ENCODE measurements at regions not wholly inside any gene's neighbourhood (a gene's known extent, or its start where the extent isn't known, plus 50 kb on each side); places are given as distances from the start of the nearest gene placed in this dataset.

DNA sequence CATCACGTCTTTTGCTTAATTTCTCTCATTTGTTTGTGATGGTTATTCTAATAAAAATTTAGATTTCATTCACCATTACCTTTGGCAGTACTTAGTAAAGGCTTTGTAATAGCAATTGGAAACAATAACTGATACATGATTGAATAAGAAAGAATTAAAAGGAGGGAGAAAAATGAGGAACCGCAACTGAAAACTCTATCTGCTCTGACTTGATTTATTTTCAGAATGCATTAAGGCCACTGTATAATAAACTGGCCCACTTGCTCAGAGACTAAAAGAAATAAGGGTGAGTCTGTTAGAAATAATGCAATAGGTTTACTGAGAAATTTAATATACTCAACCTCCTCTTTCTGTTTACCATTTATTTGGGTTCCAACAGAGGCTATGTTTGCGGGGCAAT, 351.5 kb downstream of the TMA16 start:
- CTCF ChIA-PET: no interaction called here
- POLR2A ChIA-PET: no interaction called here

DNA sequence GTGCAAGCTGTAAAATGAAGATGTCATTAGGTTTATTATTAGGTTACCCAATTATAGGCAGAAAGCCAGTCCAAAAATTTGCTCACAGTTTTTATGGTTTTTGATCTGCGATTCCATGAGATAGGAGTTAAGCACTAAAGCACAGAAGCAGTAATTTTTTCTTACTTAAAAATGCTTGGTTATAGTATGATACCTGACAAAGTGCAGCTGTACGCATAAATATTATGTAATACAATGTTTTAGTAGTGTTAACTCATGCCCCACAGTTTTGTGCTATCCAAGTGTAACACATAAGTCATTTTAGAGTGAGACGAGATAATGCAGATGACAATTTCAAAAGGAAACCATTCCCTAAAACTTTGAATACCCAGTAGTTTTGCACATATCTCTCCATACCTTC, 357.8 kb downstream of the TMA16 start:
- ChIA-PET CTCF (no interaction called here), POLR2A (no interaction called here)

DNA sequence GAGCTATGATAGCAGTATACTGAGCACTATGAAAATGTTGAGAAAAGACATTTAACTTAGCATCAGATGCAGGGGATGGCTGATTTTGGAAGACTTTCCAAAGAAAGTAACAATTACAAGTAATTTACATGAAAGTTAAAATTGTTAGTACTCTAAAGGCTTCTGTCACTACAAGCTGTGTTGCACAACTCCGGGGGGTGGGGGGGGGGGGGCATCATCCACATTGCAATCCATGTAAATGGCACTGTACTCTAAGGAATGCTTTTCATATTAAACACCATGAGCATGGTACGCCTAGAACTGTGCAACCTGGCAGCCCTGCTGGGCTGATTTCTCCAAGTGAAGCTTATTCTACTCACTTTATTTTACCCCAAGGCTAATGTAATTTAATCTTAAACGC, 363.4 kb downstream of the TMA16 start:
- CTCF ChIA-PET: no interaction called here
- POLR2A ChIA-PET: no interaction called here

DNA sequence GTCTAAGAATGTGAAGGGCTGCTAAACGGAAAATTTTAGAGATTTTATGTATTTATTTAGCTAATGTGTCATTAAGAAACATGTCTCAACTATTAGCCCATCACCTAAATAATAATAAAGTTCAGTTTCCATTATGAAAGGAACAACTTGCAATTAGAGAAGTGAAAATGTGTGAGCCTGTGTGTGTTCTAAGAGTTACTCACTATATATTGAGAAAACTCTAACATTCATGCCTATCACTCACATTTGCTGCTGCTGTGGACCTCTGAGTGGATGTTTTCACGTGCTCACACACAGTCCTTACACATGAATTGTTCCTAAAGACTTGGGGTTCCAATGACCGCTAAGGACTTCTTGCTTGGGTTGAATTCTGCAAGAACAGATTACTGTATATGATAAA, 364.0 kb downstream of the TMA16 start:
- ChIA-PET CTCF (no interaction called here), POLR2A (no interaction called here)

DNA sequence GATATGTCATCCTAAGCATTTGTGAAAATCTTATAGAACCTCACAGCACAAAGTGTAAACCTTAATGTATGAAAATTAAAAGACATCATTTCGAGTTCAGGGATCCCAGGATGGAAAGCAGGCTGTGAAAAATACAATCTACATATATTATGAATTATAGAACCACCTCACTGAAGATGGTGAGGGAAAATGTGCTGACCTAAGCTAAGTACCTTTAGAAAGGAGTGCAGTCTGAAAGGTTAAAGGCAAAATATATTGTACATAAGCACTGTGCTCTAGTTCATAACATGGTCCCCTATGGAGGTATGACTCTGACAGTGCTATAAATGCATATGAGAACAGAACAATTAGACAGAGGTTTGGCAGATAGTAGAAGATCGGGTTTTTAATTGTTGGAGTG, 368.6 kb downstream of the TMA16 start:
- CTCF ChIA-PET: no interaction called here
- POLR2A ChIA-PET: interaction anchor here (0.5 kb wide), 1 partner anchor 14 kb away, joined by 3 read pairs; no protein-coding TSS in a partner anchor

DNA sequence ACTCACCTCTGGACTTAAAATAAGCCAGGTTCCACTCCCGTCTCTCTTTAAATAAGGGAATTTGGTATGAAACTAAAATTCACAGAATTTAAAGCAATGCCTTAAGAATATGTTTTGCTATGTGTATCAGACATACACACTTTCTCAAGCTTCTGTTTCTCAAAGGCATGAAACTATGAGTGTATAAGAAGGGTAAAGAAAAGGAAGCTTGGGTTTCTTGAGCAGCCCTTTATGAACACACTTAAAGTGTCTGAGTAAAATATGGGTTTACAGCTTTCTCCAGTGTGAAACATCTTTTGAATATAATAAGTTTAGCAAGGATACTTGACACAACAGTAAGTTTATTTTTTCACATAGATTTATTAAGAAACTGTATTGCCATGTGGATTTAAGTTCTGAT, 370.5 kb downstream of the TMA16 start:
- ChIA-PET CTCF (no interaction called here), POLR2A (no interaction called here)

DNA sequence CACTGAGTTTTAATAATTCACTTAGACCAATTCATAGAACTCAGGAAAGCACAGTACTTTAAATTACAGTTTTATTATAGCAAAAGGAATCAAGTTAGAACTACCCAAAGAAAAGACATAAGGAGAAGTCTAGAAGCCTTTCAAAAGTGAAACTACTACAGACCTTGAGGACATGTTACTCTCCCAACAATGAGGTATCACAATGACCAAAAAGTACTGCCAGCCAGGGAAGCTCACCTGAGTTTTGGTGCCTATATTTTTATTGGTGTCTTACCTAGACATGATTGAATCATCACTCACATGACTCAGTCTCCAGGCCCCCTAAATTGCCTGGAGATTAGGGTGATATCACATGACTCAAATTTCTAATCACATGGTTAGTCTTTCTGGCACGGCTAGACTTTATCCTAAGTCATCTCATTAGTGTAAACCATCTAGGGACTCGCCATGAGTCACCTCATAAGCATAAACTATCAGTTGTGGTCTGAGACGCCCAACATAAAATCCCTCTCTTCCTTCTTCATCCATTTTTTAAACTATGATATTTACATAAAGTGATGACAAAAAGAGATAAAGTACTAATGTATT, 372.3 kb downstream of the TMA16 start:
- ChIA-PET POLR2A (no interaction called here), CTCF (no interaction called here)

DNA sequence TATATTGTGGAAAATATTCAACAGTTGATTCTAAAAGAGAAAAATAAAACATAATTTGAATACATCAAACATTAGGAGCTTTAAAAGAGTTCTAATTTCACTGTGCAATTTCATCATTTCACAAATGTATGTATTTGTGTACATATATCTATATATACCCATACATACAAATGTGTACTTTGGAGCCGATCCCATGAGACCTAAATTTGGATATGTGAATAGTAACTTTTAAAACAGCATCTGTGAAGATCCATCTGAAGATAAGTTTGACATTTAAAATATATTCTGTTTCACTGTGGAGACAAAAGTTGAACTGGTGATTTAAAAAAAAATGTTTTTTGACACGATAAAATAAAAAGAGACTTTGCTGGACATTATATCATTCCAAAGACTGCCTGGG, 374.0 kb downstream of the TMA16 start:
- CTCF ChIA-PET: no interaction called here
- POLR2A ChIA-PET: no interaction called here

DNA sequence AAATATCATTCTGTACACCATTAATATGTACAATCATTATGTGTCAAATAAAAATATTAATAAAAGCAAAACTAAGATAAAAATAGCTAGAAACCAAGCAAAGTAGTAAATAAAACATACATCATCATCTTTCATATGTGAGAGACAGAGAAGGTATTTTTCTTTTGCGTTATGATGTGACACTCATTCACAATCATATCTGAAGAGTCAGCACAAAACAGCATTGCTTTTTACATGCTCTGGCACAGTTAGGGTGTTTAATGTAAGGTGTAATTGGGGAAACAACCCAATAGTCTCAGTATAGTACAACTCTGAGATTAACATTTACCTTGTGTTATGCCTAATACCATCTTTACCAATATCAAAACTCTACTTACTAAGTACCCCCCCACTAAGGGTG, 376.6 kb downstream of the TMA16 start:
- ChIA-PET CTCF (no interaction called here), POLR2A (no interaction called here)

DNA sequence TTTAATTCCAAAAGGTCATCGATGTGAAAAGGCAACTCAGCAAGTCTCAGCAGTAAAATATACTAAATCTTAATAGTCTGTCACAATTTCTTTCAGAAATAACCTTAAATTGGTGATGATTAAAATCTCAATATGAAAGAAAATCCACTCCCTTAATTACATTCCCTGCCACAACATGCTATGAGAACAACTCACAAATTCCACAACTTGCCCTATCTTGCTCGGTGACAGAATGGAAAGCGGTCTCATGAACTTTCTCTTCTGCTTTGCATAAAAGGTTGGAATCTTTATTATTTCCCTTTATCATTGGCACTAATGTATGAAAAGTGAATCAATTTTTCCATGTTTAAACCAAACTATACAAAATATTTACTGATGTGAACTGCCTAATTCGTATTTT, 380.8 kb downstream of the TMA16 start:
- ChIA-PET POLR2A (no interaction called here), CTCF (no interaction called here)

DNA sequence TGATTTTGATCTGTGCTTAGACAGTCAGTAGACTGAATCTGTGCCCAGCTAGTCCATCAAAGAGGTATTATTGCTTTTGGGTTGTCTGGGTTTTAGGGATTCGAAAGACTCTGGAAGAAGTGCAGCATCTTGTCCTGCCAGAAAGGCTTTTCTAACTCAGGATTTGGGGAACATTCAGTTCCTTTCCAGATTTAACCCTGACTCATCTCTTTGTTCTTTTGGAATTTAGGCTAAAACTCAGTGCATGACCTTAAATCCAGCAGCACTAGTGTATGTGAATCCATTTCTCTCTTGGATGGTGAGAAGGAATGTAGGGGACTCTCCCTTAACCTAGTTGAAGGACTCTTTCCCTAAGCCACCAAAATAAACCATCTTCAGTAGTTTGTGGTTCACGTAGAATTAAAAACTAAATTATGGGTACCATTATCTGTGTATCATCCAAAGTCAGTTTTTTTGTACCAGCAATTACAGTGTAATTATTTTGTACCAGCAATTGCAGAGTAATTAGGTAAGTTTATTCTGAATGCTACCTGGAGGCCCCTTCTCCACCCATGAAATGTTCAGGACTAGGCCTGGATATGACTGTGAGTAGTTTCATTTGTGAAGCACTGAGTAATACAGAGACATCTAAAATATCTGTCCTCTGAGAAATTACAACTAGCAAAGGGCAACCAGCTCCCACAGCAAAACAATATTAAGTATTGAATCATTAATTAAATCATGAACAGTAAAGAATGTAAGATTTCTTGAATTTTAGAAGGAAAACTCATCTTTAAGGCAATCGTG, 384.0 kb downstream of the TMA16 start:
- ChIA-PET POLR2A (no interaction called here), CTCF (no interaction called here)

DNA sequence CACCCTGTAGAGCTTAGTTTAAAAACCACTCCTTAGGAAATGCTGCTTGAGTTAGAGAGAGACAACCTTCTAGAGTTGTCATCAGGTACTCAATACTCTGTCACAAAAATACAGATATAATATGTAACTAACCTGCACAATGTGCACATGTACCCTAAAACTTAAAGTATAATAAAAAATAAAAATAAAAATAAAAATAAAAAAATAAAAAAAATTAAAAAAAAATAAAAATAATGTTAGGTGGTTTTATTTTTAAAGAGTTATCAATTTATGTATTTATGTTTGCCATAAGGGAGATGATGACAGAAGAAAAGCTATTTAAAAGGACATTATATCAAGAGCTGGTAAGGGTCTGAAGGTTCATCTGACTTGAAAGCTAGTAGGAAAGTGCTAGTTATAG, 397.9 kb downstream of the TMA16 start:
- POLR2A ChIA-PET: no interaction called here
- CTCF ChIA-PET: no interaction called here

DNA sequence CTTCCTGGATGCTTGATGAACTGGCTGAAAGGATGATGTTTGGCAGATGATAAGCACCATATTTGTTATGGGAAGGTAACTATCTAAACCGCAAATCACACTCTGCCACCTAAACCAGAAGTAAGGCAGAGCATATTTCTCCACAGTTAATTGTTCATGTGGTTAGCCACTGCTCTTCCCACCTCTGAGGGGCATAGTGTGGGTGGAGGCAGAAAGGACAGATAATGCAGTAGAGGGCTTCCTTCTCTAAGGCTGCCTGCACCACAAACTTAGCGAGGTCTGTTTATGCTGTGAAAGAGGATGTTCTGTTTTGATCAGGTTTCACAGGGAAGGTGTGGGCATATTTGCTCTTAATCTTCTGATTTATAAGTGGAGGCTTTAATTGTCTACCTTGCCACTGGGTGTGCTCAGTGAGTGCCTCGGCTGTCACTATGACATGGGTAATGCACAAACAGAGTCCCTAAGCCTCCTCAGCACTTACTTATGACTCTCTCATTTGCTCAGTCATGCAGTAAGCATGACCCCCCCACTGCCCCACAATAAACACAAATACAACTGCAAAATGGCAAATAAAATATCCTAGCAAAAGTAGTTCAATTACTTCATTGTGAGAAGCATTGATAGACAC, 401.0 kb downstream of the TMA16 start:
- CTCF ChIA-PET: no interaction called here
- POLR2A ChIA-PET: no interaction called here

DNA sequence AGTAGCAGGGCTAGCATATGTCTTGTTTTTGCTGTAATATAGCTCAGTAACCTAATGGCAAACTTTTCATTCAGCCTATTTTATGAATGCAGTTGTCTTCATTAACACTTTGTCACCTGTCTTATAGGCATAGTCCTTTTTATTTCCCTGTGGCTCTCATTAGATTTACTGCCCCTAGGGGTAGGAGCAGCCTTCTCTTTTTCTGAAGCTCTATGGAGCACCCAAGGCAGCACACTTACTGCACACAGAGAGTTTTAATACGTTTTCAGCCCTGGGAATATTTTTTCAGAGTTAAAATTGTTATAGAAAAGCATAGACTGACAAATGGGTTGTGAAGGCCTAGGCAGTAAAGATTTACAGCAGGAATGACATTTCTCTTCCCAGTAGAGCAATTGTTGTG, 406.8 kb downstream of the TMA16 start:
- ChIA-PET CTCF (no interaction called here), POLR2A (no interaction called here)

DNA sequence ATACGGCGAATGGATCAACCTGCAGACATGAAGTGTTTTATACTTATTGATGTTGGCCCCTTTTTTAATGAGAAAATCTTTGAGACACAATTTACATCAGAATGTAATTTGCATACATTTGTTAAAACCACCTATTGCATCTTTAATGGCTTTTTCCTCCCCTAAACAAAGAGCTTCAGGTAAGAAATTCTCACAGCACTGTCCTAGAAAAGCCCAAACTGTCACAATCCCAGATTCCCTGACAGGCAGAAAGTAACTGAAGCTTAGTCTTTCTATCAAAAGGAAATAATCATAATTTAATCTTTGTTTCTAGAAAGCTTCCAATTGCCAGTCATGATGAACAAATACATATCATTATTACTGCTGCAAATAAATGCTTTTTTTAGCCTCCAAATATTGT, 407.9 kb downstream of the TMA16 start:
- ChIA-PET CTCF (no interaction called here), POLR2A (no interaction called here)

DNA sequence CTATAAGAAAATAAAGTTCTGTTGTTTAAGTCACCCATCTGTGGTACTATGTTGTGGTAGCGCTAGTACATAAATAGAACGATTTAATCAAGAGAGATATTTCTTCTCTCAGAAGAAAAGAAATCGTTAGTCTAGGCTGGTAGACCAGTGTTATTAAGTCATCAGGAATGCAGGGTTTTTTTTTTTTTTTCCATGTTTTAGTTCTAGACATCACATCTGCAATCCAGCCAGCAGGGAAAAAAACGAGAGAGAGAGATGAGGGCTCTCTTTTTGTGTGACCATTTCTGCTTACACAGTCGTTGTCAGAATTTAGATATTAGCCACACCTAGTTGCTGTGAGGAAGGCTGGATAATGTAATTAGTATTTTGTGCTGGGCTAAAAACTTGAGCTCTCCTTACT, 417.4 kb downstream of the TMA16 start:
- ChIA-PET CTCF (no interaction called here), POLR2A (no interaction called here)

DNA sequence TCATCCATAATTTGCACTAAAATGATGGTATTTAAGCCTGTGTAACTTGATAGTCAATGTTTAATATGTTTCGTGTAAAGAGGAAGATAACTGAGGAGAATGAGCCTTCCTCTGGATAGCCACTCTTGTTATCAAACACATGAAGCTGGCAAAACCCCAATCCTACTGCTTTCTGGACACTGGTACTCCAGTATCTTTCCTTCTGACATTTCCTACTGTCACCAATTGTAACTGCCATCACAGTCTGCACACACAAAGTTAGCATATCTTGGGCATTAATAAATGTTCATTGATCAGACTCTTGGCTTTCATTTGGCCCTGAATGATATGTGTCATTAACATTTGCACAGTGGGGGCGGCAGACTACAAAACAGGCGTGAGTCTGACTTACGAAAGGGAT, 419.1 kb downstream of the TMA16 start:
- ChIA-PET CTCF (no interaction called here), POLR2A (no interaction called here)

DNA sequence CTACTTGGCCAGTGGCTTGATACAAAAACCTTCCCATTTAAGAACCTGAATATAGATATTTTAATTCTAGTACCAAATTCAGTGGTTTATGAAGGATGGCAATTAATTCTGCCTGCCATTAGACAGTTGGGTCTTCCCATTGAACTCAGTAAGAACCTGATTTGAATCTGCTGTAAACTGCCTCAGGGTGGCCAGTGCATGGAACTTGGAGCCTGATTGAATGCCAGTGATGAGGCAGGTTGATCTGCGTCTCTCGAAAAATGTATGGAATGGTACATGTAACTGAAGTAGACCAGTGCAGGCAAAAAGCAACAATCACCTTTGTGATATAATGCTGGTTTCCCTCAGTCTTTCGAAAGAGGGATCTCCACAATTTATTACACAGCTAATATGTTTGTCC, 421.4 kb downstream of the TMA16 start:
- ChIA-PET CTCF (no interaction called here), POLR2A (no interaction called here)

DNA sequence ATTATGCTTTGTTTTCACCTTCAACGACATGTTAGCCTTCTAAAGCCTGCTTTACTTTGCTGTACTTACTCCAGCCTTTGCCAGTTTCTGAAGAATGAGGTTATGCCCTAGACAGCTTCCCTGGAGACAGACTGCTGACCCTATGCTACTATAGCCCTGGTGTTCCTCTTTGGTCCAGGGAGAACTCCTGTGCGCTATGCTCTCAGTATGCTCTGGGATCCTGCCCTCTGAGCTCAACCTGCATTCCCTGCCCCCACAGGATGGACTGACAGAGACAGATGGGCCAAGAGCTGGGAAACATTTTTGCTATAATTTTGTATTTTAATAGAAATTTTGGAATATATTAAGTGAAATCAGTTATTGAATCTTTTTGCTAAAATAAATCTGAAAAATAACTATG, 425.9 kb downstream of the TMA16 start:
- CTCF ChIA-PET: no interaction called here
- POLR2A ChIA-PET: no interaction called here

DNA sequence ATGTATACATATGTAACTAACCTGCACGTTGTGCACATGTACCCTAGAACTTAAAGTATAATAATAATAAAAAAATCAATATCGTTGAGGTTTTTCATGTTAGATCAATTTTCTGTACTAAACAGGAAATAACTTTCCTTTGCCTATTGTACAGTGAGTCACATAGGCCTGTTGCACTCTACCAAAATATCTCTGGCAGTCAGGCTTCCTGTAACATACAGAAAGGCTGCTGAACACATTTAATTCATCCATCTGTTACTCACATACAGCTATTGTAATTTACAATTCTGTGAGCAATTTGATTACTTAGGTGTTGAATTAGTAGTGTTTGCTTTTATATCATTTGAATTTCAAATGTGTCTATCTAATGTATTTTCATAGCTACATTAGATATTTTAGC, 427.8 kb downstream of the TMA16 start:
- POLR2A ChIA-PET: no interaction called here
- CTCF ChIA-PET: no interaction called here

DNA sequence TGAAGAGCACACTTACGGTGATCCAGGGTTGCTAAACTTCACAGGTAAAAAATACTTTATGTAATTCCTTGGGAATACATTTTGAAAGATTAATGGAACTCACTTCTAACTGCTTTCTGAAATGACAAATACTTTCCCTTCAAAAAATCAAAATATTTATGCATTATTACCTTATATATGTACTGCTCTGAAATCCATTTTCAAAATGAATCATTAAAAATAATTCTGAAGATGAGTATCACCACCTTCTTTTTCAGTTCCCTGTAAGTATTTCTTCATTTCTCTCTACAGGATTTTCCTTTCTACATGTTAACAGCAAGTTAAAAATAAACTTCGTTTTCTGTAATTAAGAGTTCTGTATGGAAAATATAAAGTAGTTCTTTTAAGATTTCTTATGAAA, 428.6 kb downstream of the TMA16 start:
- CTCF ChIA-PET: interaction anchor here (0.7 kb wide), 1 partner anchor 36 kb away, joined by 4 read pairs; no protein-coding TSS in a partner anchor
- POLR2A ChIA-PET: no interaction called here

DNA sequence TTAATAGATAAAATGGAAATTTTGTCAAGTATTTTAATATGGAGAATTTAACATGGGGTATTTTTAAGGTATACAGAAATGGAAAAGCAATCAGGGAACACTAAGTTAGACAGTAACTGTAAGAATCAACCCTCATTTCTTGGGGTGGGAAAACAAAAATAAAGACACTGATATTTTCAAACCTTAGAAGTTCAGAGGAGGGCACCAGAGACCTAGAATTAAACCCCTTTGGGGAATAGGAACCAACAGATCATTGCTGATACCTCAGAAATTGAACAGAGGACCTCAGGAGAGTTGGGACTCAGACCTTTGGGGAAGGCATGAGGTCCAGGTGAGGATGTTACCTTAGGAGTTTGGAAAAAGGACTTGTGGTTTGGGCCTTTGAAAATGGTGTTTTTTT, 435.6 kb downstream of the TMA16 start:
- ChIA-PET CTCF (no interaction called here), POLR2A (no interaction called here)

Measured in activated CD8-positive, alpha-beta memory T cell treated with anti-CD3 and anti-CD28 coated beads for 36 hours (primary cell).